ENCODE measurements at regions not wholly inside any gene's neighbourhood (a gene's known extent, or its start where the extent isn't known, plus 50 kb on each side); places are given as distances from the start of the nearest gene placed in this dataset.
"Not testable (repeated sequence)": the region's sequence is repeated elsewhere in the genome, so short reads cannot be mapped to it uniquely, and the experiment has no call there.

DNA sequence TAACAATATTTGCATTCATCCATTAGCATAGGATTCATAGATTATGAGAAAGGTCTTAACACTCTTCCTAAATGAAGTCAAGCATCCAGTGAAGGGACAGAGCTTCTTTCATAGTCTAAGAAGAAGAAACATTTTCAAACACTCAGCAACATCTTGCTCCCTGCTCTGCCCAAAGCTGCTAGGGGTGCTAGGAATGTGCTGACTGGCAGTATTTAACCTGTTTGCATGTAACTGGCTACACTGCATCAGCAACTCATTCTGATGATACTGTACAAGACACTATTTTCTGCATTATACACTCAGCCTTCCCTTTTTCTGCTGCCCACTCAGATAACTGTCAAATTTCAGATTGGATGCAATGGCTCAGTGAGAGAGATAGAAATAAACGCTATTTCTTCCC lies 495.1 kb upstream of the ARID1B start:
- DNase-seq (ENCODE audit: low spot score), result no peak

DNA sequence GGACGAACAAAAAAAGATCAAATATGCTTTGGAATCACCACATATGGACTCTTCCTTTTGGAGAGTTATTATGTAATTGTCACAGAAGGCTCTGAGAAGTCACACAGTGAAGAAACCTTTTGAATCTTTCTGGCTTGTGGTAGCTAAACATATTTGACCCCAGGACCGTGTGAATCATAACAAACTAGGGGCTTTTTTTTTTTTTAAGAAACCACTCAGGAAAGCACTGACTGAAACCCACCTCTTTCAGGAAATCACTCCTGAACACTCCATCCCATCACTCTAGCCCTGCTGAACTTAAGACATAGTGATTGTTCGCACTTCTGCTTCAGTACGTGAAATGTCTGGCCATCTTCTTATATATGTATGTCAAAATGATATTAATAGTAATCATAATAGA lies 495.9 kb upstream of the ARID1B start:
- DNase-seq (ENCODE audit: low spot score), result no peak

DNA sequence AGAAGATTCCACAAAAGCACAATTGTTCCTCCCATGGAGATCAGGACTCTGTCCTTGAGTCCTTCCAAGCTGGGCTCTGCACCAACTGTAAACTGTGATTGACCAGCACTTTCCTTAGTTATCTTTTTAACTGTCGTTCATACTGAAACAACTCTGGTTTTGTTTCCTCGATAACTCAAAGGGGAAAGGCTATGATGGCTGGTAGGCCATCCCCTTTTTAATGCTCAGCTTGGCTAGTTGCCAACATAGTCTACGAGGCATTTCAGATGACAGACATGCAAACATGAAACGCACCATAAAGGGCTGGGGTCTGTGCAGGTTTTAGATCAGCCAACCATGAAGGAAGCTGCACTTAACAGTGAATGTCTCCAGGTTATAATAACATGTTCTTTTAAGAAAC lies 497.1 kb upstream of the ARID1B start:
- DNase-seq (ENCODE audit: low spot score), result no peak

DNA sequence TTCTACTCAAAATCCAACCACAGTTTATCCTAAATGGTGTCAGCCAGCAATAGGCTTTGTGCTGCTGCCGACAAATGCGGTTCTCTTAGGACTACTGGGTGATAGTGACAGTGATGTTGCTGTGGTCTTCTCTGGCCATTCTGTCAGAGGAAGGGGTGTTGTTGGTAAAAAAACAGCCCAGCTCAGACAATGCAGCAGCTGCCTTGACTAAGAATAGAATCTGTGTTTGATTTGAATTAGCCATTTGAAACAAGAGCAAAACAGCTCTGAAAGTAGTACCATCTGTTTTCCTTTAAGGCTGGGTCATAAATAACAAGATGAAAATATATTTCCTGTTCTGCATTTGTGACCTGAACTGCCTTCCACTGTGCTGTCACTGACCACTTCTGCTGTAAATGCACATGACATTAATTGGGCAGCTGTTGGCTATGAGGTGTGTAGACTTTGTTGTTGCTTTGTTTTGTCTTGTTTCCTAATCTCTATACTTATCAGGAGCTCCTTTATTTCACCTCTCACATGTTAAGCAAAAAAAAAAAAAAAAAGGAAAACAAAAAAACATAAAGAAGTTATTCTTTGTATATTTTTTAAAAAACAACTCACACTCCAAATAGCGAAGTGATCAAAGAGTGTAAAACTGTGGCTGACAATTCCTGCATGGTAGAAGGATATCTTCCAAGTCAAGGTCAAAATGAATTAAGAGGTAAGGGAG lies 497.8 kb upstream of the ARID1B start:
- no peak for DNase-seq (ENCODE audit: low spot score)

DNA sequence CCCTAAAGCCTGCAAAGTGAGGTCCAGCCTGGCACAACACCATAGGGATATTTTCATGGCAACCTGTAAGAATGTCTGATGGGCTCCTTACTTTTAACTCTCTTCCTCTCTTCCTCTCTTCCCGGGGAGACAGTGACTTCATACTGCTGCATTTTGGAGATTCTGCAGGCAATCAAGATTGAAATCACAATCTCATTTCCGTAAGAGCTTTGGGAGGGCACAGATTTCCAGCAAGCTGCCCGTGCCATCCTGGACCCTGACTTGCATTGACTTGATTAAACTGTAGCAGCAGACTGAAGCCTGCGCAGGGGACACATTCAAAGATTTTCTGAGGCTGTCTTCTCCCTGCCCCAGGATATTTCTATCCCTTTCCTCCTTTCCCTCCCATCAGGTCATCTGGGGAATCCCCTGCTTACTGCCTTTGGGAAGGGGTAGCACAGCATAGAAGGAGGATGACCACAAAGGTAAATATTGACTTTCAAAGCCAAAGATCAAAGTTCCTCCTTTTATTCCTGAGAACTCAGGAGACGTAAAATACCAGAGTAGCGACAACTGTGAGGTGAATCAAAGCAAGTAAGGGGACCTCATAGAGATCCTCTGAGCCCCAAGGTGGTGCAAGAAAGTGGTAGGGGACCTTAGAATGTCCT lies 504.0 kb upstream of the ARID1B start:
- DNase-seq (ENCODE audit: low spot score), result no peak

DNA sequence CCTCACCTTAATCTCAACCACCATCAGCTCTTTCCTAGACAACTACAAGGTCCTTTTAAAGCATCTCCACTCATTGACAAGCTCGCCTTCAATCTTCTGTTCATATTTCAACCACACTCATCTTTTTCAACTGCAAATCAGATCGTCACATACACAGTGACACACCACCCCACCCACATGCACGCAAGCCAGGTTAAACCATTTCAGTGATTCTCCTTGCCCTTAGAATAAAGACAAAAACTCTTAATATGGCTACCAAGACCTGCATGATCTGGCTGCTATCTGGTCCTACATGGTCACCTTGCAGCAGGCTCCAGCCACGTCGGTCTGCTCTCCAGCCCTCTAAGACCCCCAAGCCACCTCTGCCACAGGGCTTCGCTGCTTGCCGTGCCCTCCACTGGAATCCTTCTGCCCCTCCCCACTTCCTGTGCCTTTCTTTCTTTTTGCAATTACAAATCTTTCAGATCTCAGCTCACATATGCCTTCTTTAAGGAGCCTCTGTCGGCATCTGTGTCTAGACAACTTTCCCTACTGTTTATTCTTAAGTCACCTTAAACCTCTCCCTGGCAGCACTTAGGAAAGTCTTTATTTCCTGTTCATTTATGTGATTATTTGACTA lies 507.3 kb upstream of the ARID1B start:
- DNase-seq (ENCODE audit: low spot score), result no peak

DNA sequence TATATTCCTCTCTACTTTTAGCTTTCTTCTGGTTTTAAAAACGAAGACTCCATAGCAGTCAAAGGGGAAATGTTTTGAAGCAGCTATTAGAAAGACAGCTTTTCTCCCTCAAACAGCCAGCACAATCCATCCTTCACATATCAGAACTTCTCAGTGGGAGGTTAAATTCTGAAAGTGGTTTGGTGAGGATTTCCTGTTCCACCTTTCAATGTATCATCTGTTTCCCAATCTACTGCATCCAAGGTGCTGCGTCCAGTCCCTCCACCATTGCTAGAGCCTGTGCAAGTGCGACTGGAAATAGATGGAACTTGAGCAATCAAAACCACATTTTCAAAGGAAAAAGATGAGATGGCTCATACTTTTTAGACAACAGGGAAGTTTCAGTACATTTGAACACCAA lies 508.3 kb upstream of the ARID1B start:
- DNase-seq (ENCODE audit: low spot score), result no peak

DNA sequence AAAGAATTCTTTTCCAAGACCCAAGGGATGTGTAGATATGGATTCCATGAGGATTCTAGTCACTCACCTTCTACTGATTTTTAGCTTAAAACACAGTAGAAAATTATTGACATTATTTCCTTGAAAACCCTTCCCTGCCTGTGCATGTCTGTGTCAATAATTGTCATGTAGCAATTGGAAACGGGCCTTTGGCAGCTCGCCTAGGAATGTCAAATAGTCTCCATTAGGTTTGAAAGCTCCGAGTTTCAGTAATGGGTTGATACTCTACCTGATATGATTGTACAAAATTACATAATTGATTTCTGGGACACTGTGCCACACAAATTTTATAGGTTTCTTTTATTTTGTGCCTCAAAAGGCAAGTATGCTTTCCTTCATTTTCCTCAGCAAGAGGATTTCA lies 515.2 kb upstream of the ARID1B start:
- DNase-seq (ENCODE audit: low spot score), result no peak

DNA sequence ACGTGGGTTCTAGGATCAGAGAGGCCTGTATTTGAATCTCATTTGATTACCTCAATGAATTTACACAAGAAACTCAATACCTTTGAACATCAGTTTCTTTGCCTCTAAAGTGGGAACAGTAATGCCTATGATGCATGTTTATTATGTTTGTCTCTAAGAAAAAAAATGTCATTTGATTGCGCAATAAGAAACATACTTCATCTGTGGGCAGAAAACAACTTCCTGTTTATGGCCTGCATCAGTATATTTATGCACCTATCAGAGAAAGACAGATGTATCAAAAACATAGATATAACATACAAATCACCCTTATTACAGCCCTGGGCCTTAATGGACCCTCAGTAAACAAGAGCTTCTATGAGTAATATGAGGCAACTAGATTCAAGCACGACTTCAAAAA lies 516.4 kb upstream of the ARID1B start:
- no peak for DNase-seq (ENCODE audit: low spot score)

DNA sequence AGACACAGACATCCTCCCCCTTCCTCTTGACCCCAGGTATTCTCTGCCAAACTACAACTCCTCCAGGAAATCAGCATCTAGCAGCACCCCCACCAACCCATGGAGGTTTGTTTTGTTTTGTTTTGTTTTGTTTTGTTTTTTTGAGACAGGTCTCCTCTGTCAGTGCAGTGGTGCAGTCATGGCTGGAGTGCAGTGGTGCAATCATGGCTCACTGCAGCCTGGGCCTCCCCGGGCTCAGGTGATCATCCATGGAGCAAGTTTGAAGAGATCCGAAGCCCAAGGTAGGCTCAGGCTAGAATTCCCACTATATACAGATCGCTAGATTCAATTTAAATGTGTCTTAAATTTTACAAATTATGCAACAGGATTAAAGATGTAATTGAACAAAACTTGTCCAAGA lies 518.2 kb upstream of the ARID1B start:
- DNase-seq (ENCODE audit: low spot score), result no peak

DNA sequence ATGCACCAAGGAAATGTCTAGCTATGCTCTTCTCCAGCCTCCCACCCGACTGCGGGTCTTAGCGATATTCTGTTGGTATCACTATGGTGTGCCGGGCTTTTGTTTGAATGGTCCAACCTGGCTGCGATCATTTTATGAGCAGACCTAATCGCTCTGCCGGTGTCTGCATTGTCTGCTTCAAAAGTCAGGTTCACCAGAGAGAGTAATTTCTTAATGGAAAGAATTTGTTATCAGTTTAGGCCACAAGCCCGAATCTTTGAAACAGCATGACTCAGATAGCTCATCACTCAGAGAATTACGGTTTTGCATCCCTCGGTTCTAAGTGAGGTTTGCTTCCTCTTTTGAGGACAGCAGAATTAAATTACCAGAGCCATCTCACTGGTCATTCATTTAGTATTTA lies 521.0 kb upstream of the ARID1B start:
- DNase-seq (ENCODE audit: low spot score), result no peak

DNA sequence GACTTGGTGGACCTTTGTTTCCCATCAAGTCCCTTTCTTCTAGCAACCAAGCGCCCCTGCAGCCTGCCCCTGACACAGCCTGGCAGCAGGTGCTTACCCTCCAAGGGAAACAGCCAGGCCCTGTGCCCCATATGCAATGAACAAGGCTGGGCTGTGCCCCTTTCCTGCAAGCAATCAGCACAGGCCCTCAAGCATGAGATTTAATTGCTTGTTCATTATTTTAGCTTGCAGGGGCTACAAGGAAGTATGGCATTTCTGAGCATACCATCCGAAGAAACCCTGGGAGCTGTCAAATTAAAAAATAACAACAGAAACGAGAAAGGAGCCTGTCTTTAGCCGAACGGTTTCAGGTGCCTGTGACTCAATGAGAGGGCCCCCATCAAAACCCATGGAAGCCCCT lies 522.9 kb upstream of the ARID1B start:
- no peak for DNase-seq (ENCODE audit: low spot score)

DNA sequence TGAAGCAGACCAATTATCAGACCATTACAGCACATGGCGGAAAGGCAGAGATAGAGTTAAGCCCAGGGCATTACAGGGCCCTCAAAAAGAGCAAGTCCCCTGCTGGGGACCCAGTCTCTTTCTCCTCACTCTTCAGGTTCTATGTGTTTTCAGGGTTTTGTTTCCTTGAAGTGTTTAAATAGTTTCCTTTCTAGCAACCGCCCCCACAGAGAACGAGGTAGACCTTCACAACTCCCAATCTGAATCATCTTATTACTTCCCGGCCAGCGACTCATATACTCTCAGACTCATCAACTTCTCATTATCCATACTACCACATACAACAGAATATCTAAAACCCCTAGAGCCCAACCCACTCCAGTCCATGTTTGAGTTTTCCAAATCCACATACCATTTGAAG lies 526.6 kb upstream of the ARID1B start:
- DNase-seq (ENCODE audit: low spot score), result no peak

DNA sequence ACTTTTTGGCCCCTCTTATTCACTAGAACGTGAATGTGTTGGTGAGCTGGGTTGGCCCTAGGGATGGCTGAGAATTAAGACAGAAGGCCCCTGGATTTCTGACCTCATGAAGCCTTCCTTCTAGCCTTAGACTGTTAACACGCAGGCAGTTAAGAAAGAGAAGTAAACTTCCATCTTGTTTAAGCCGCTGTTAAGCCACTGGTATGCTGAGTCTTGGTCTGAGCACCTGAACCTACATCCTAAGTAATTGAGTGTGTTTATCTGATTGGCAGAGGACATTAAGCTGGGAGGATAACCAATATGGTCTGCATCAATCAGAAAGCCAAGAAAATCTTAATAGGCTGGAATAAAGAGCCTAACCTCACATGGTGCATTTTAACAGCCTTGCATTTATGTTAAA lies 535.0 kb upstream of the ARID1B start:
- DNase-seq (ENCODE audit: low spot score), result no peak

DNA sequence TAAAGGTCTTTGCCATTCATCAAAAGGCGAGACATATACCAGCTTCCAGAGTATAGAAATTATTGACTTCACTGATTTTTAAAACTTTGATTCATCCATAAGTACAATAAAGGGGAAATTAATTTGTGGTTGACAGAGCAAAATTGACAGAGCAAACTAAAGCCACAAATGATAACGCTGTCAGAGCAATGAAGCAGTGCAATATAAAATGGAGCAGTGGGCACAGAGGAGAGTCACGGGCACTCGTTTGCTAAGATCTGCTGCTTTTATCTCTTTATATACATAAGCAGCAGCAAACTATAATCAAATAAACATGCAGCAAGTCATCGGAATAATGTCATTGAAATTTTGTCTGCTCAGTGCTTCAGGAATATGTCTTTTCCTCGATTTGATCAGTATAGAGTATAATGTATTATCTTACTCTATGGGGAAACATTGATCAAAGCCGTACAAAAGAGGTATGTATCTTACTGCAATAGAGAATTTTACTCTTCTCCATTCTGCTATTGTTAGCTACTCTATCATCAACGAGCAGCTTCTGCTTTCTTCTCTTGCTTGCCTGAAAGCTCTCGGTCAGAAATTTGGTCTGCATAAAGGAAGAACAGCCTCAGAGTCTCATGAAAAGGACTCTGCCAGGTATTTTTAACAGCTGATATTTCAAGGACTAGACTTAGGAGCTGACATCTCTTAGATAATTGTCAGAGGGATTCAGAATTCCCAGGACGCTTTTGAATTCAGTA lies 546.0 kb upstream of the ARID1B start:
- no peak for DNase-seq (ENCODE audit: low spot score)

DNA sequence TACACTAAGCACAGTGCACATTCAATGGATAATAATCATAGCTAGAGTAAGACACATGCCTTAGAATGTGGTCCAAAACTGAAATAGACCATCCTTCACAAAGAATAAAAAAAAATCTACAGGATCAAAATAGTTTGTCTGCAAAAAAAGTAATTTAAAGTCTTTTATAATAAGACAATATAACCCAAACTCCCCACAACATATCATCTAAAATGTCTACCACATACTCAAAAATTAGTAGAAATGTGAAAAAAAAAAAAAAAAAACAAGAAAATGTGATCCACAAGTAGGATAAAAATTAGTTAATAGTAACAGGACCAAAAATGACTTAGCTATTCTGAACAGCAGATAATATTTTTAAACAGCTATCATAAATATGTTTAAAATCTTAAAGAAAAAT lies 557.2 kb upstream of the ARID1B start:
- no peak for DNase-seq (ENCODE audit: low spot score)

DNA sequence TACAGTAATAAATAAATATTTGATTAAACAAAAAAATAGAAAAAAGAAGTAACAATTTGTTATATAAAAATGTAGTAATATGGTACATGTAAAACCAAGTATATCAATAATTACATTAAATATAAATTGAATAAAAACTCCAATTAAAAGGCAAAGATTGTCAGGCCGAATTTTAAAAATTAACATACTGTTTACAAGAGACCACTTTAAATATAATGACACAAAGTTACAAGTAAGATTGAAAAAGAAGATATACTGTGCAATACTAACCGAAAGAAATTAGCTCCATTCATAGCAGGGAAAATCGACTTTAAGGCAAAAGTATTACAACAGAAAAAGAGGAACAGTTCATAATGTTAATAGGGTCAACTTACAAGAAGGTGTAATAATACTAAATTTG lies 571.5 kb upstream of the ARID1B start:
- DNase-seq (ENCODE audit: low spot score), result no peak

DNA sequence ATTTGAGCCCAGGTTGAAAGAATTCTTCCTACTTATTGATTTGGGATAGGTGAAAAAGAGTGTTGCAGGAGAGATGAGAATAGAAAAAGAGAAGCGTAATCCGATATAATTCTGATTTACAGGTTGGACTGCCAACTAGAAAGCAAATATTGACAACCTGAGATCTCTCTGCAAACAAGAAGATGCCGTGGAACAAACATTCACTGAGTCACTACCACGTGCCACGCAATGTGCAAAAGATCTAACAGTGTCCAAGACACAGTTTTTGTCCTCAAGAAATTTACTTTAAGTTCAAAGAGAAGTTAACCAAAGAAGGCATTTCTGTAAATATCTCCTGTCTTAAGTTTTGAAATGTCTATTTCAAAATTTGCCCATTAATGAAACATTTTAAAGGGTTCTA lies 578.0 kb upstream of the ARID1B start:
- DNase-seq (ENCODE audit: low spot score), result no peak

DNA sequence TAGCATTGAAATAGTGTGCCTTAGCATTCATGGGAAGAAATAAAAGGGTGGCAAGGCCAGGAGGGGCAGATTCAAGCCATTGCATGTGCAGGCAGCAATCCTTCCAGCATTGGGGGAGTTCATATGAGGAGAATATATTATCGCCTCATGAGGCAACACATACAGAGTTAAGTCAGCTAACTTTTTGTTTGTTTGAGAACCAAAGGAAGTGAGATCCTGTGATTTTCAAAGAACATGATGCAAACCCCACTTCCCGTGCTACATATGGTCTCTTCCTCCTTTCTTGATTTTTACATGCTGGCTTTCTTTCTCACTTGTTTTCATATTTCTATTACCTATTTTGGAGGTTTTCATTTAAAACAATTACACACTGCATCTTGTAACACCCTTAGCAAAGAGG lies 579.7 kb upstream of the ARID1B start:
- DNase-seq (ENCODE audit: low spot score), result no peak

DNA sequence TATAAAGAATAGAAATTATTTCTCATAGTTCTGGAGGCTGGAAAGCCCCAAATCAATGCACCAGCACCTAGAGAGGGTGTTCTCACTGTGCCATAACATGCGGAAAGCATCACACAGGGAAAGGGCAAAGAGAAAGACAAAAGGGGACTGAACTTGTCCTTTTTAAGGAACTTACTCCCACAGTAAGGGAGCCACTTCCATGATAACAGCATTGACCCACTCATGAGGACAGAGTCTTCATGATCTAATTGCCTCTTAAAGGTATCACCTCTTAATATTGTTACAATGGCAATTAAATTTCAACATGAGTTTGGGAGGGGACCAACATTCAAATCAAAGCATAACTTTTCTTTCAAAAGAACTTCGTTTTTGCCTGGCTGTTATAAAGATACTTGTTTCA lies 582.2 kb upstream of the ARID1B start:
- no peak for DNase-seq (ENCODE audit: low spot score)

DNA sequence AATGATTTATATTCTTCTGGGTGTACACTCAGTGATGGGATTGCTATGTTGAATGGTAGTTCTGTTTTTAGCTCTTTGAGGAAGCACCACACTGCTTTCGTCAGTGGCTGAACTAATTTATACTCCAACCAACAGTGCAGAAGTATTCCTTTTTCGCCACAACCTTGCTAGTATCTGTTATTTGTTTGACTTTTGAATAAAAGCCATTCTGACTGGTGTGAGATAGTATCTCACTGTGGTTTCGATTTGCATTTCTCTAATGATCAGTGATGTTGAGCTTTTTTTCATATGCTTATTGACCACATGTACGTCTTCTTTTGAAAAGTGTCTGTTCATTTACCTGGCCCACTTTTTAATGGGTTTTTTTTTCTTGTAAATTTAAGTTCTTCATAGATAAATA lies 583.8 kb upstream of the ARID1B start:
- no peak for DNase-seq (ENCODE audit: low spot score)

DNA sequence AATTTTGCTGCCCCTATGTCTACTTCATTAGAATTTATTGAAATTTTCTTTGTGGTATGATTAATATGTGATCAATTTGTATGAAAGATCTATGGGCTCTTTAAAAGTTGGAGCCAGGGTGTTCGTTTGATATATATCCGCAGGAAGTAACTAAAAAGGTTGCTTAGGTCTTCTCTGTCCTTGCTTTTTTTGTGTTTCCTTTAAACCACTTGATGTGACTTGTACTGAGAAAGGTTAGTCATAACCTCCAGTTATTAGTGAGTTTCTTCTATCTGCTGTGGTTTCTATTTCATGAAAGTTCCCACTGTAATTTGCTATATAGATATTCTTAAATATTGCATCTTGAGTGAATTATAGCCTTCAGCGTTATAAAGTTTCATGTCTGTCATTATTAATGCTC lies 585.3 kb upstream of the ARID1B start:
- DNase-seq (ENCODE audit: low spot score), result no peak

DNA sequence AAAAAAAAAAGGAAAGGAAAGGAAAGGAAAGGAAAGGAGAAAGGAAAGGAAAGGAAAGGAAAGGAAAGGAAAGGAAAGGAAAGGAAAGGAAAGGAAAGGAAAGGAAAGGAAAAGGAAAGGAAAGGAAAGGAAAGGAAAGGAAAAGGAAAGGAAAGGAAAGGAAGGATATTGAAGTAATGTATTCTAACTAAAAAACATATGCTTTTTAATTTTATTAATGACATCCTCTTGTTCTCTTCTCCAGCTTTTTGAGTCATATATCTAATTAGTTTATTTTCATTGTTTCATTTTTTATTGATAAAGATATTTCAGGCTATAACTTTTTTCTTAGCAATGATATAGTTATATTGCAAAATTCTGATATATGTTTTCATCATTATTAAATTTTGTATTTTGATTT lies 585.8 kb upstream of the ARID1B start:
- not testable (repeated sequence) for DNase-seq (ENCODE audit: low spot score)
